BE2C (cell line): ENCODE measurements at regions not wholly inside any gene's neighbourhood (a gene's known extent, or its start where the extent isn't known, plus 50 kb on each side); places are given as distances from the start of the nearest gene placed in this dataset.

Source experiments
- DNase-seq: peaks from one replicate; pipeline ENCODE4 v3.0.0-alpha.2; 2020
- H3K27me3 ChIP-seq: fragments of 250-450 bp; sonication (Bioruptor Pico); 2 replicates; pipeline ENCODE4 v1.5.1; 2020; ENCODE audit warnings: mild to moderate bottlenecking
- H3K36me3 ChIP-seq: fragments of 250-450 bp; sonication (Bioruptor Pico); 2 replicates; pipeline ENCODE4 v1.5.1; 2020; ENCODE audit warnings: mild to moderate bottlenecking
- H3K4me1 ChIP-seq: fragments of 250-450 bp; sonication (Bioruptor Pico); 2 replicates; pipeline ENCODE4 v1.5.1; 2020
- H3K4me3 ChIP-seq: 2 replicates; pipeline ENCODE4 v1.5.1; 2011; ENCODE audit warnings: low read depth, low read length
- H3K9me3 ChIP-seq: fragments of 250-450 bp; sonication (Bioruptor Pico); 2 replicates; pipeline ENCODE4 v1.5.1; 2020
- TF ChIP-seq, protein P1 (sequence below): IDR thresholded peaks from 2 replicates; pipeline ENCODE4 v1.5.1; 2012; ENCODE audit warnings: mild to moderate bottlenecking, low read depth, low read length

DNA sequence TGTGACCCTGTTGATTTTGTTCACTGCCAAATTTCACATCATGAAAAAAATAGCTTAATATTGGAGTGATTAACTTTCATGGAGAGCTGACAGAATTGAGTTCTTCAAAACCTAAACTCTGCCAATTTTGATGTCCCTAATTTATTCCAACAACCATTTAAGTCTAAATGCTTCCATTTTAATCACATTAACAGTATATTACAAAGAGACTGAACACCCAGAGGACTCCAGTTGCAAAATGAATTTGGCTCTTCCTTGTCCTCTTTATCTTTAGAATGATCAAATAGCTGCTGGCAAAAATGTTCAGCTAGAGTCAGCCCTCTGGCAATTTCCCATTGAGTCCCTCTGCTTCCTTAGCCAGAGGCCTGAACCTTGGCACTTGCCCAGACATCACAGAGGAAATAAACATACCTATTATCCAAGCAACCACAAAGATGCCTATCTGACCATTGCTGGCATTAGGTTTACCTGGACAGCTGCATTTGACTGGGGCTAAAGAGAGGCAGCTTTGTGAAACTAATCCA lies 299.0 kb upstream of the STXBP5 start:
- Histone ChIP-seq H3K27me3 (no peaks in the 10 kb centered on the region), H3K9me3 (no peaks in the 10 kb centered on the region), H3K4me3 (no peak overlapping the region), H3K36me3 (no peaks in the 10 kb centered on the region), H3K4me1 (peaks cover 24% of the 10 kb centered on the region)
- TF ChIP-seq, protein P1, sequence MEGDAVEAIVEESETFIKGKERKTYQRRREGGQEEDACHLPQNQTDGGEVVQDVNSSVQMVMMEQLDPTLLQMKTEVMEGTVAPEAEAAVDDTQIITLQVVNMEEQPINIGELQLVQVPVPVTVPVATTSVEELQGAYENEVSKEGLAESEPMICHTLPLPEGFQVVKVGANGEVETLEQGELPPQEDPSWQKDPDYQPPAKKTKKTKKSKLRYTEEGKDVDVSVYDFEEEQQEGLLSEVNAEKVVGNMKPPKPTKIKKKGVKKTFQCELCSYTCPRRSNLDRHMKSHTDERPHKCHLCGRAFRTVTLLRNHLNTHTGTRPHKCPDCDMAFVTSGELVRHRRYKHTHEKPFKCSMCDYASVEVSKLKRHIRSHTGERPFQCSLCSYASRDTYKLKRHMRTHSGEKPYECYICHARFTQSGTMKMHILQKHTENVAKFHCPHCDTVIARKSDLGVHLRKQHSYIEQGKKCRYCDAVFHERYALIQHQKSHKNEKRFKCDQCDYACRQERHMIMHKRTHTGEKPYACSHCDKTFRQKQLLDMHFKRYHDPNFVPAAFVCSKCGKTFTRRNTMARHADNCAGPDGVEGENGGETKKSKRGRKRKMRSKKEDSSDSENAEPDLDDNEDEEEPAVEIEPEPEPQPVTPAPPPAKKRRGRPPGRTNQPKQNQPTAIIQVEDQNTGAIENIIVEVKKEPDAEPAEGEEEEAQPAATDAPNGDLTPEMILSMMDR = no peak
- peak; percentile 69 for DNase-seq

DNA sequence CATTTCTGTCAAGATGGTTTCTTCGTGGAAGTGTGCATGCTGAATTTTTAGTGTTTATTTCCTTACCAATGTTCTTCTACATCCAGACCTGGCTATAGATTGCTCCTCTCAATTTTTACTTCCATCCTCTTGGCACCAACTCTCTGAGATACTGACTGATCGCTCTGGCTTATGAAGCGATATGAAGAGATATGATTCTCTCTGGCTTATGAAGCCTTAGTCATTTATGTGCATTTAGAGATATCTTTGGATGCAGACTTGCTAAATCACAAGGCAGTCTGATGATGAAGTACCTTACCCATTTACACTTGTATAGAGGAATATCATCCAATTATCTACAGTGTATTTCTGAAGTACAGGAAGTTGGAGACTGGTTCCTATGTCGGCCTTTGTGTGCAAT lies 295.4 kb upstream of the STXBP5 start:
- Histone ChIP-seq H3K4me1 (peaks cover 32% of the 10 kb centered on the region), H3K4me3 (no peak overlapping the region), H3K9me3 (no peaks in the 10 kb centered on the region), H3K27me3 (no peaks in the 10 kb centered on the region), H3K36me3 (no peaks in the 10 kb centered on the region)
- TF ChIP-seq, protein P1 = no peak
- no peak for DNase-seq

DNA sequence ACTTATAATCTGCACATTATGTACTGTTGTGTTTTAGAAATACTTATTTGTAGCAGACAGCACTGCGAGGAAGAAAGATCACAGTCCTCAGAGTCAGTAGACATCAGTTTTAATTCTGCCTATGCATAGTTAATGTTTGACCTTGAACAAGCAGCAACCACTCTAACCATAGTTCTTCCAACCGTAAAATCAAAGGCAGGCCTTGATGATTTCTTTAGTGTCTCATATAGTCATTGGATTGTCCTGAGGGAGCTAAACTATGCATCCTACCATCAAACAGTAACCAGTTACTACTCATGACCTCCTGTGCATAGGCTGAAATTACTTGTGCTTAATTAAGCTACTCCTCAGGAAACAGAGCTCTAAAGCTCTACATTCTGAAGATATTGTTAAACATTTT lies 294.8 kb upstream of the STXBP5 start:
- TF ChIP-seq, protein P1 = no peak
- DNase-seq = no peak
- Histone ChIP-seq H3K9me3 (no peaks in the 10 kb centered on the region), H3K36me3 (no peaks in the 10 kb centered on the region), H3K4me1 (peaks cover 35% of the 10 kb centered on the region), H3K27me3 (no peaks in the 10 kb centered on the region), H3K4me3 (no peak overlapping the region)

DNA sequence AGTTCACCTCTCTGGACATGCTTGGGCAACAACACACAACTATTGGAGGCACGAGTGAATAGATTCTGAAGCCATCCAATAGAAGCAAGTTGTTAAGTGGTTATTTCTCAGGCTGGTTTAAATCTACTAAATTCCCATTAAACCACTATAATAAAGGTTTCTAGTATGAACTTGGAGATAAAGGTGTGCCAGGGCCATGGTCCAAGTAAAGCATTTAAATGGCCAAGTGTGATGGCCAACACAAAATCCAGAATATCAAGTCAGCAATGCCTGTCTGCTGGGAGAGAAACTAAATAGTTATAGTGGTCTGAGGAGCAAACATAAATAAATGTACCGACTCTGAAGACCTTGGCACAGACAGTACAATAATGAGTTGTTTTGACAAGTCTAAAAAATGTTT lies 294.3 kb upstream of the STXBP5 start:
- Histone ChIP-seq H3K36me3 (no peaks in the 10 kb centered on the region), H3K4me3 (no peak overlapping the region), H3K27me3 (no peaks in the 10 kb centered on the region), H3K9me3 (no peaks in the 10 kb centered on the region), H3K4me1 (peaks cover 32% of the 10 kb centered on the region)
- TF ChIP-seq, protein P1 = no peak
- DNase-seq = no peak

DNA sequence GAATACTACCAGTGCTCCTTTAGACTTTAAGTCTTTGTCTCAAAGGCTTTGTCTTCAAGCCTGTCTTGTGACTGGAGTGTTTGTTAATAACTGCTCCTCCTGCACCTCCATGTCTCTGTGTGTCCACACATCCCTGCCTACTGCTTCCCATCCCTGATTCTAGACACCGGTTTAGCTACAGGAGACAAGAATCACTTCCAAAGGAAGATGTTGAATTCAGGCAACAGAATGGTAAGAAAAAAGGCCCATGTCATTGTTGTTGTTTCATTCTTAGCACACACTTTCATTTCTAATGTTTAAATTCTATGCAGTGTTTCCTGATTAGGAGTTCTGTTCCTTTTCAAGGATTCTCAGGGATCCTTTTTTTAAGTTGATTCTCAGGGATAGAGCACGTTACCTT lies 293.6 kb upstream of the STXBP5 start:
- peaks cover 31% of the 10 kb centered on the region for H3K4me1 ChIP-seq
- TF ChIP-seq, protein P1 = no peak
- no peak for DNase-seq

DNA sequence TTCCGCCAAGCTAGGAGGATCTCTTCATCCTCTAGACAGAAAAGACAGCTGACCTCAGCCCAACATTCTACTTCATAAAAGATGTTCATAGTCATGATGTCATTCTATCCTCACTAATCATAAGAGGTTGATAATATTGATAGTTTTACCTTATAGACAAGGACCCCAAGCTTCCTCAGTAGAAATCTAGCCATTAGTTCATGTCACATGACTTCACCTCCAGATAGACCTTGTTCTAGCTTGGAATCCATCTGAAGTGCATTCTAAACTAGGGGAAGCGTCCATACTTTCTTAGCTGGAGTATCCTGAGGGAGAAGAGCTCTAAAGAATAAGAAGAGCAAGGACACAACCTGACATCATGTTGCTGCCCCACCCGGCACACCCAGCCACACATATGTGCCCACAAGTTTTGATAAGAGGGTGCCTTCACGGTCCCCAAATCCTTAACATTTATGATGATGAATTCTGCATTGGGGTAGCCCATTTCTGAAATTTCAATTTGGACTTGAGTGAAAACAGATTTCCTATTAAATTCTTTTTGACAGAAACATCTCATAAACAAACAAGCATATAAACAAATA lies 292.5 kb upstream of the STXBP5 start:
- Histone ChIP-seq H3K9me3 (no peaks in the 10 kb centered on the region), H3K4me1 (peaks cover 27% of the 10 kb centered on the region), H3K4me3 (no peak overlapping the region), H3K27me3 (no peaks in the 10 kb centered on the region), H3K36me3 (no peaks in the 10 kb centered on the region)
- TF ChIP-seq, protein P1 = no peak
- DNase-seq = no peak

More for the DNA sequence above, 293.6 kb upstream of the STXBP5 start:
- H3K27me3 ChIP-seq = no peaks in the 10 kb centered on the region
- no peaks in the 10 kb centered on the region for H3K9me3 ChIP-seq
- H3K4me3 ChIP-seq = no peak overlapping the region
- no peaks in the 10 kb centered on the region for H3K36me3 ChIP-seq
